Right hindlimb (tissue), 1 donor: ENCODE measurements at regions not wholly inside any gene's neighbourhood (a gene's known extent, or its start where the extent isn't known, plus 50 kb on each side); places are given as distances from the start of the nearest gene placed in this dataset.

ENCODE experiments used
- DNase-seq: peaks from one replicate; pipeline ENCODE4 v3.0.0-alpha.2; 2018

- DNase-seq = no peak
These were observed 521.0 kb upstream of the SEMA6A start for GRCh38 chr5:117095346-117096332.

GRCh38 chr5:117094114-117094815 is 519.6 kb upstream of the SEMA6A start:
- no peak for DNase-seq

- no peak for DNase-seq
These were observed 519.0 kb upstream of the SEMA6A start for GRCh38 chr5:117093653-117094052.

GRCh38 chr5:117089001-117089400 is 514.4 kb upstream of the SEMA6A start:
- no peak for DNase-seq

GRCh38 chr5:117088176-117088575 is 513.6 kb upstream of the SEMA6A start:
- DNase-seq = no peak

GRCh38 chr5:117084067-117084466 is 509.4 kb upstream of the SEMA6A start:
- DNase-seq = no peak

- DNase-seq = no peak
These were observed 508.4 kb upstream of the SEMA6A start for GRCh38 chr5:117082977-117083376.

GRCh38 chr5:117077142-117077541 is 502.5 kb upstream of the SEMA6A start:
- DNase-seq = no peak

- no peak for DNase-seq
These were observed 497.8 kb upstream of the SEMA6A start for GRCh38 chr5:117072439-117072838.

GRCh38 chr5:117065800-117066199 is 491.2 kb upstream of the SEMA6A start:
- DNase-seq = no peak

- no peak for DNase-seq
These were observed 490.5 kb upstream of the SEMA6A start for GRCh38 chr5:117065161-117065560.

GRCh38 chr5:117060099-117060498 is 485.5 kb upstream of the SEMA6A start:
- no peak for DNase-seq

- no peak for DNase-seq
These were observed 484.1 kb upstream of the SEMA6A start for GRCh38 chr5:117058740-117059139.

- DNase-seq = no peak
These were observed 480.9 kb upstream of the SEMA6A start for GRCh38 chr5:117055517-117055916.

- DNase-seq = no peak
These were observed 480.3 kb upstream of the SEMA6A start for GRCh38 chr5:117054911-117055310.

GRCh38 chr5:117054141-117054540 is 479.5 kb upstream of the SEMA6A start:
- no peak for DNase-seq

- DNase-seq = no peak
These were observed 467.4 kb upstream of the SEMA6A start for GRCh38 chr5:117041926-117042595.

GRCh38 chr5:117039035-117039434 is 464.4 kb upstream of the SEMA6A start:
- no peak for DNase-seq

GRCh38 chr5:117027384-117027783 is 452.8 kb upstream of the SEMA6A start:
- DNase-seq = no peak

- DNase-seq = no peak
These were observed 446.4 kb upstream of the SEMA6A start for GRCh38 chr5:117020999-117021398.

GRCh38 chr5:117013280-117013877 is 438.8 kb upstream of the SEMA6A start:
- DNase-seq = no peak

- no peak for DNase-seq
These were observed 436.0 kb upstream of the SEMA6A start for GRCh38 chr5:117010574-117010973.

- no peak for DNase-seq
These were observed 423.4 kb upstream of the SEMA6A start for GRCh38 chr5:116998024-116998423.
